ENCODE measurements at regions not wholly inside any gene's neighbourhood (a gene's known extent, or its start where the extent isn't known, plus 50 kb on each side); places are given as distances from the start of the nearest gene placed in this dataset.

GRCh38 chrX:42624524-42624923 lies 153.4 kb downstream of the PPP1R2C start:
- no peak for DNase-seq

DNA sequence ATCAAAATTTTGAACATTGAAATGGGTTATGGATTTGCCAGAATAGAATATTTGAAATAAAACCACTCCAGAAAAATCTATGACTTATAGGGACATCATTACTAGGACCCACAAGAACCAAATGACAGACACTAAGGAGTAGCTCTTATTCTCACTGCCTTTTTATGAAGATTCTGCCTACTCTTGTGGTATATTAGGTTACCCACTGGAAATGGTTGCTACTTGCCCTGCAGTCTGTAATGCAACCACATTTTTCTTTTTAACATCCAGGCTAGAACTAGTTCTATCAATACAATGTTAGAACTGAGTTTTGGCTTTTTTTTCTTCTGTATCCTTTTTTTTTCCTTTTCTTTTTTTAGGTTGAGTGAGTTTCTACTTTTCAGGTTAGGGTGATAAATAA lies 158.9 kb downstream of the PPP1R2C start:
- no peak for DNase-seq

- DNase-seq, result no peak
These were observed 161.0 kb downstream of the PPP1R2C start for GRCh38 chrX:42616981-42617380.

DNA sequence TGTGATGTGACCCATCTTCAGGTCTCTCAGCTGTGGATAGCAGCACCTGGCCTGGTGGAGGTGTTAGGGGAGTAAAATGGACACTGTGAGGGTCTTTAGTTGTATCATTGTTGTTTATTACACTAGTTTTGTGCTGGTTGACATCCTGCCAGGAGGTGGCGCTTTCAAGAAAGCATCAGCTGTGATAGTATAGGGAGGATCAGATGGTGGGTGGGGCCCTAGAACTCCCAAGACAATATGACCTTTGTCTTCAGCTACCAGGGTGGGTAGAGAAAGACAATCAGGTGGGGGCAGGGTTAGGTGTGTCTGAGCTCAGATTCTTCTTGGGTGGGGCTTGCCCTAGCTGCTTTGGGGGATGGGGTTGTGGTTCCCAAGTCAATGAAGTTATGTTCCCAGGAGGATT lies 162.8 kb downstream of the PPP1R2C start:
- DNase-seq, result no peak

- no peak for DNase-seq
These were observed 171.4 kb downstream of the PPP1R2C start for GRCh38 chrX:42606591-42606990.

GRCh38 chrX:42604302-42604701 lies 173.7 kb downstream of the PPP1R2C start:
- no peak for DNase-seq

DNA sequence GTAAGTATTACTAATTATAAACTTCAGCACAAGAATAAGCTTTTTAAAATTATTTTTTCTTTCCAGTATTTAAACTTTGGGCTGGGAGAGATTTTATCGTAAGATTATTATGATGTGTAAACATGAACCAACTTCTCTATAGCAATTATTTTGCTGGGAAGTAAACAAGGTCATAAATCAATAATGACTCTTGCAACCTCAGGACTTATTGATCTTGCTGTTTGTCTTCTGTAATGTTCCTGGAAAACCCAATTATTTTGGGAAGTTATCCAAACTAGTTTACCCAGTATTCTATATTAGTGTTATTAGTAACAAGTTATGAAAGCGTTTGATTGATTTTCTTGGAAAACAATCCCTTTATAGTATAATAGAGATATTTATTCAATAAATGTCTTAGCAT lies 174.9 kb downstream of the PPP1R2C start:
- DNase-seq, result no peak

GRCh38 chrX:42602566-42602965 lies 175.4 kb downstream of the PPP1R2C start:
- DNase-seq, result no peak

- no peak for DNase-seq
These were observed 175.8 kb downstream of the PPP1R2C start for GRCh38 chrX:42602136-42602535.

- DNase-seq, result no peak
These were observed 180.5 kb downstream of the PPP1R2C start for GRCh38 chrX:42597481-42597880.

DNA sequence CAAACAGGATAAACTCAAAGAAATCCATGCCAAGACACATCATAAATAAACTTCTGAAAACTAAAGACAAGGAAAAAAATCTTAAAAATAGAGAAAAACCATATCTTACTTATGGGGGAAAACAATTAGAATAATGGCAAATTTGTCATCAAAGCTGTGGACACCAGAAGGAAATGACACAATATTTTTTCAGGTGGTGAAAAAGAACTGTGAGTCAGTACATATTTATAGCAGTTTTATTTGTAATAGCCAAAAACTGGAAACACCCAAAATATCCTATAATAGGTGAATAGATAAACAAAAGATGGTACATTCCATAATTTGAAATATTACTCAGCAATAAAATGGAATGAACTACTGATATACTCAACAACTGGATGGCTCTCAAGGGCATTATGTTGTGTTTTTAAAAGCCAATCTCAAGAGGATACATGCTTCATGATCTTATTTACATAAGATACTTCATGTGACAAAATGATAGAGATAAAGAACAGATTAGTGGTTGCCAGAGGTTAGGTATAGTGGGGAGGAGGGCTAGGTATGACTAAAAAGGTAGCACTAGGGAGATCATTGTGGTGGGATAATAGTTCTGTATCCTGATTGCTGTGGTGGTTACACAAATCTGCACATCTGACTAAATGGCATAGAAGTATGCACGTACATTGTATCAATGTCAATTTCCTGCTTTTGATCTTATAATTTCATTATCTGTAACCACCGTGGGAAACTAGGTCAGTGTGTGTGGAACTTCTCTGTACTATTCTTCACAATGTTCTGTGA lies 191.9 kb downstream of the PPP1R2C start:
- DNase-seq, result no peak

GRCh38 chrX:42577936-42578470 lies 200.0 kb downstream of the PPP1R2C start:
- no peak for DNase-seq

- DNase-seq, result peak in 3 of 56 donors; percentile 0 to 3 (median 1)
These were observed 210.7 kb downstream of the PPP1R2C start for GRCh38 chrX:42567268-42567667.

DNA sequence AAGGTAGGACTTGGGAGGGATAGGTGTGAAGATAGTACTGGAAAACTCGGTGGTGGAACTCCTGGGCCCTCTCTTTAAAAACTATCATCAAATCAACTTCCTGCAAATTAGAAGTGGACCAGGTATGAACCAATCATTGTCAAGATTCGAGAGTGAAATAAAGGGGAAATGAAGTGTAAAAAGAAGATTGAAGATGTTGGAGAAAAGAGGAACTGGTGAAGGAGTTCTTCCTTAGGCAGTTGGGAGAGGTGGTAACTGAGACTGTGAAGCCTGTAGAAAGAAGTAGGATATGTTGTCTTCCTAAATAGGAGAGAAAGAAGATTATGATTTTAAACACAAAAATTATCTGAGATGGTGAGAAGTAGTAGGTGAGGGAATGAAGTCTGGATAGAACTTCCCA lies 212.2 kb downstream of the PPP1R2C start:
- no peak for DNase-seq

DNA sequence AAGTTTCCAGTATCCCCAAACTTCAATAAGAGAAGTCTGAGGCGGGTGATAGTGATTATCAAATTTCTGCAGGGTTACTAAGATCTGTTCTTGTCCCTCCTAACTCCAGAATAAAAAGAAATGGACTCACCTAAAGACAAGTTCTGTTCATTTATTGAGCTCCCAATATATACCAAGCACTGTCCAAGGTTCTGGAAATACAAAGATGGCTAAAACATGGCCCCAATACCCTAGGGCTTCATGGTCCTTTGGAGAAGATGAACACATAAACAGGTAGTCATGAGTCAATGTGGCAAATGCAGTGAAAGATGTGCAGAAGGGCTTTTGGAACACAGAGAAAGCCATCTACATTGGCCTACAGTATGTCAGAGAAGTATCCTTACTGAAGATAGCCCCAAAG lies 231.2 kb downstream of the PPP1R2C start:
- DNase-seq, result no peak

DNA sequence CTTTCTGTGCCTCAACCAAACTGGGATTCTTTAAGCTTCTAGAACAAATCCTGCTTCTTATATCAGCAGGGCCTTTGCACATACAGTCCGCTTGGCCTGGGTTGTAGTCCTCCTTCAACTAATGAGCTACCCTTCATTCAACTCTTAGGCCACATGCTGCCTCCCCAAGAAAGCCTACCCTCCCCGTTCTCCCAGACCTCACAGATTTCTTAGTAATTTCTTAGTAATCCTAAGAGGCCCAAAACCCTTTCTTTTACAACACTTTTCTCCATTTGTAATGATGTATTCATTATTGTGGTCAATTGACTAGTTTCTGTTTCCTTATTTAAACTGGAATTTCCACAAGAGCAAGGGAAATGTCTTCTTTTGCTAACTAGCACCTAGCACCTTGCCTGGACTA lies 233.1 kb downstream of the PPP1R2C start:
- DNase-seq, result no peak

DNA sequence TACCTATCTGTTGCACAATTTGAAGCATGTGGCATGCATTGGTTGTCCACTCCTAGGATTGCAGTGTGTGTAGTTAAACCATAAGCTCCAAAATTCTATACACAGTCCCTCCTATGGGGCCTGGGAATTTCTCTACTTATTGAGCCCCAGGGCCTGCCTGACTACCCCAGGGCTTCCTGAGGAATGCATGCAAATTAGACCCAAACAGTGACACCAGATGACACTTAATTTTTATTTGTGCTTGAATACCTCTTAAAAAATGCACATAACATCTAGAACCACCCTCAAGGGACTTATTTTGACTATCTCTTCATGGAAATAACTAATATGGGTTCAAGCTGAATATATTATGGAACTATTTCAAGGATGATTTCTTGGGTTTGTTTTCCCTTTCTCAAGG lies 236.4 kb downstream of the PPP1R2C start:
- DNase-seq, result no peak

- DNase-seq, result no peak
These were observed 237.8 kb downstream of the PPP1R2C start for GRCh38 chrX:42540146-42540545.

DNA sequence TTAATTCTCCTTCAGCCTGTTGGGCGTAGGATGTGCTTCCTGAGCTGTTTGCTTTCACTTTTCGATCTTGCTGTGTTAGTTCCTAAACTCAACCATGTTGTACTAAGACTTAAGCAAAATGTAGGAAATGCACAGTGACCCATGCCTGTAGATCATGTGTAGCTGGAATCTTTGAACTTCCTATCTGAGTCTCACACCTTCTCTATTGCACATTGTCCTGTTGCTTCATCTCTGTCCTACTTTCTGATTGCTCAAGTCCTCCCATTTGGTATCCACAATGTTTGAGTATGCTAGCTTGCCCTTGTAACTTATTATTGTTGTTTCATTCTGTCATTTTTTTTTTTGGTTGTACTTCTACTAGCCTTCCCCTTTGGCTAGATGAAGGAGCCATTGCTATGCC lies 239.6 kb downstream of the PPP1R2C start:
- no peak for DNase-seq

GRCh38 chrX:42536286-42536685 lies 241.7 kb downstream of the PPP1R2C start:
- DNase-seq, result no peak

DNA sequence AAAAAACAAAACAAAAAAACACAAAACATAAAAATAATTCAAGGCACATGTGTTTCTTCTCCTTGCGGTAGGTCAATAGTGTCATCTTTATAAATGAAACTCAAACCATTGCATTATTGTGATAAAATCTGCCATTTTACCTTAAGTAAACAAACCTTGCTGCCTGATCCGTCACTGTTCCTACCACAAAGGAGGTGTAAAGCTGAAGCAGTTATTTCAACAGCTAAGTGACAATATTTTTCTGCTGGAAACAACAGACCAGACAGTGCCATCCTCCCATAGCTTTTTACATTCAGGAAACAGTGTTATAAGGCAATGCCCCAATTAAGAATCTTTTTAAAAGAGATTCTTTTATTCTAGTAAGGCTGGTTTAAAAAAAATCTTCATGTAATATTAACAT lies 242.7 kb downstream of the PPP1R2C start:
- DNase-seq, result no peak

- DNase-seq, result no peak
These were observed 244.2 kb downstream of the PPP1R2C start for GRCh38 chrX:42533761-42534160.

DNA sequence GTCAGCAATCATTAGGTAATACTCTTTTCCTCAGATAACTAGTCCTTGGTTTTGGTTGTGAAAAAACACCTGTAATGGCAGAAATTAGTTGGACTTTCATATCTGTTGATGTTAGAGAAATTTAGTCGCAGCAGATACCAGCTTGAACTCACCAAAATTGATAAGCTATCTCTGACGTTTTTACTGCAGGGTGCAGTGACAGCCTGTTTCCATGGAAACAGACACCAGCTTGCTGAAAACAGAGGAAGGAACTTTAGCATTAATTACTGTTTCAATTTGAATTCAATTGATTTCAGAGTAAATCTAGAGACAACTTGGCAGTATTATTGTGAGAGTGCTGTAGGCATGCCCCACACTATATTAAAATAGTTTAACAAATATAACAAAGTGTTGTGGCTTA lies 246.5 kb downstream of the PPP1R2C start:
- DNase-seq, result no peak

DNA sequence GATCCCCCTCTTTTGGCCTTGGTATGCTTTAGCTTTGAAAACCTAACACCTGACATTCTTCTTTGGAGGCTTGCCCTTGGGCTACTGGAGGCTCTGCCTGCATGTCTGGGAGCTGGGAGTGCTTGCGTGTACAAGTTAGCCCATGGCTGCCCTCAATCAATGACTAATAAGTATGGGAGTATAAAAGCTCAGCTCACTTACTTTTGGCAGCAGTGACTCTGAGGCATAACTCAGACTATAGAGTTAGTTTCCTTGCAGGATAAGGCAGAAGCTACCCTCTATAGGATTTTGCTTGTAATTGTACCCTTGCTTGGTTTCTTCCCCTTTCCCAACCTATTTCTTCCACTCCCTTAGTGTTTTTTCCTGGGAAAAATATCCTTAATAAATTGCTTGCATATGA lies 247.9 kb downstream of the PPP1R2C start:
- no peak for DNase-seq
